HUES64 (cell line): ENCODE measurements at regions not wholly inside any gene's neighbourhood (a gene's known extent, or its start where the extent isn't known, plus 50 kb on each side); places are given as distances from the start of the nearest gene placed in this dataset.
A peak's percentile ranks its signal among the peaks of the same experiment; 100 is the strongest.
"Not testable (repeated sequence)": the region's sequence is repeated elsewhere in the genome, so short reads cannot be mapped to it uniquely, and the experiment has no call there.

ENCODE experiments used
- H3K27ac ChIP-seq: 2 replicates; pipeline ENCODE4 v1.7.0; 2013; ENCODE audit warnings: low read depth, low read length, inconsistent platforms
- H3K27me3 ChIP-seq: 2 replicates; pipeline ENCODE4 v1.6.1; 2013; ENCODE audit warnings: mild to moderate bottlenecking, low read length; ENCODE audit not compliant: insufficient read depth
- H3K36me3 ChIP-seq: 2 replicates; pipeline ENCODE4 v1.6.1; 2013; ENCODE audit warnings: mild to moderate bottlenecking, low read length; ENCODE audit not compliant: insufficient read depth
- H3K4me1 ChIP-seq: 2 replicates; pipeline ENCODE4 v1.6.1; 2013; ENCODE audit warnings: mild to moderate bottlenecking, low read length, moderate library complexity; ENCODE audit not compliant: insufficient read depth
- H3K4me3 ChIP-seq: 2 replicates; pipeline ENCODE4 v1.5.1; 2013; ENCODE audit warnings: mild to moderate bottlenecking, low read length, moderate library complexity
- H3K9ac ChIP-seq: 2 replicates; pipeline ENCODE4 v1.6.1; 2013; ENCODE audit warnings: mild to moderate bottlenecking, low read depth, low read length
- H3K9me3 ChIP-seq: 2 replicates; pipeline ENCODE4 v1.6.1; 2013; ENCODE audit warnings: low read depth, low read length; ENCODE audit not compliant: insufficient read depth
- WGBS: fragments of 150-250, 120-280 bp; methylation state at CpG from one replicate; pipeline ENCODE4 v1.1.7; 2013; ENCODE audit warnings: missing lambda C conversion rate; 5-methylcytosine and 5-hydroxymethylcytosine counted together

GRCh38 chr5:152046361-152046760, 121.7 kb upstream of the GLRA1 start:
- Histone ChIP-seq H3K9ac (no peak overlapping the region), H3K27me3 (no peaks in the 10 kb centered on the region), H3K27ac (no peak overlapping the region), H3K4me3 (no peak overlapping the region), H3K36me3 (no peaks in the 10 kb centered on the region), H3K4me1 (peaks cover 4% of the 10 kb centered on the region), H3K9me3 (peaks cover 10% of the 10 kb centered on the region; the same call in 1 of the 2 replicates)
- WGBS, result 91% methylated on average over 4 of the region's 4 CpGs

DNA sequence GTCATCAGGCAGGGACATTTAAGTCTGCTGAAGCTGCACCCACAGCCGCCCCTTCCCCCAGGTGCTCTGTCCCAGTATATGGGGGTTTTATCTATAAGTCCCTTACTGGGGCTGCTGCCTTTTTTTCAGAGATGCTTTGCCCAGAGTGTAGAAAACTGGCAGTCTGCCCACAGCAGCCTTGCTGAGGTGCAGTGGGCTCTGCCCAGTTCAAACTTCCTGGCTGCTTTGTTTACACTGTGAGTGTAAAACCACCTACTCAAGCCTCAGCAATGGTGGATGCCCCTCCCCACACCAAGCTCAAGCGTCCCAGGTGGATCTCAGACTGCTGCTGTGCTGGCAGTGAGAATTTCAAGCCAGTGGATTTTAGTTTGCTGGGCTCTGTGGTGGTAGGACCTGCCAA, 114.2 kb upstream of the GLRA1 start:
- not testable (repeated sequence) for H3K27me3 ChIP-seq, H3K27ac ChIP-seq, H3K4me3 ChIP-seq, H3K4me1 ChIP-seq, H3K9ac ChIP-seq, H3K36me3 ChIP-seq, H3K9me3 ChIP-seq
- 80% methylated on average over 2 of the region's 2 CpGs for WGBS

DNA sequence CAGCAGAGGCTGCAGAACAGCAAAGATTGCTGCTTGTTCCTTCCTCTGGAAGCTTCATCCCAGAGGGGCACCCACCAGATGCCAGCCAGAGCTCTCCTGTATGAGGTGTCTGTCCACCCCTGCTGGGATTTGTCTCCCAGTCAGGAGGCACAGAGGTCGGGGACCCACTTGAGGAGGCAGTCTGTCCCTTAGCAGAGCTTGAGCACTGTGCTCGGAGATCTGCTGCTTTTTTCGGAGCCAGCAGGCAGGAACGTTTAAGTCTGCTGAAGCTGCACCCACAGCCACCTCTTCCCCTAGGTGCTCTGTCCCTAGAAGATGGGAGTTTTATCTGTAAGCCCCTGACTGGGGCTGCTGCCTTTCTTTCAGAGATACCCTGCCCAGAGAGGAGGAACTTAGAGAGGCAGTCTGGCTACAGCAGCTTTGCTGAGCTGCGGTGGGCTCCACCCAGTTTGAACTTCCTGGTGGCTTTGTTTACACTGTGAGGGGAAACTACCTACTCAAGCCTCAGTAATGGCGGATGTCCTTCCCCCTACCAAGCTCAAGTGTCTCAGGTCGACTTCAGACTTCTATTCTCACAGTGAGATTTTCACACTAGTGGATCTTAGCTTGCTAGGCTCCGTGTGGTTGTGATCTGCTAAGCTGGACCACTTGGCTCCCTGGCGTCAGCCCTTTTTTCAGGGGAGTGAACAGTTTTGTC, 101.8 kb upstream of the GLRA1 start:
- not testable (repeated sequence) for H3K4me3 ChIP-seq, H3K9ac ChIP-seq, H3K36me3 ChIP-seq, H3K9me3 ChIP-seq, H3K27me3 ChIP-seq, H3K4me1 ChIP-seq, H3K27ac ChIP-seq
- WGBS, result 81% methylated on average over 9 of the region's 9 CpGs

DNA sequence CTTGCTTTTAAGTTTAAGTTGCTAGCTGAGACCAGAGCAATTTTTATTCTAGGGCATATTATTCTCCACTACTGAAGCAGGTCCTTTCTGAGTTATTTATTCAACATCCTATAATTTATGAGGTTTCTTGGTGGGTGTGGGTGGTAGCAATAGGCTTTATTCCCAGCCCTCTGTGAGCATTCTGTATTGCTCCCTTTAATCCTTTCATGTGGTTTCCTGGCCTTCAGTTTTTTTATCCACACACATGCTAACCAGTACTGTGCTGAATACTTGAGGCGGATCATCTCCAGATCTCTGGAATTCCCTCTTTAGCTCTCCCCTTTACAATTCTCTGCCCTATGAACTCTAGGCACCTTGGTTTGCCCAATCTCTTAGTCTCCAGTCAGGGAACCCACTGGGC, 91.8 kb upstream of the GLRA1 start:
- Histone ChIP-seq H3K9me3 (no peaks in the 10 kb centered on the region), H3K36me3 (no peaks in the 10 kb centered on the region), H3K27me3 (no peaks in the 10 kb centered on the region), H3K4me3 (no peak overlapping the region), H3K4me1 (no peaks in the 10 kb centered on the region), H3K9ac (no peak overlapping the region), H3K27ac (no peak overlapping the region)
- whole genome bisulfite sequencing, result 91% methylated on average over 1 of the region's 1 CpG

- WGBS, result 64% methylated on average over 3 of the region's 3 CpGs
- peaks cover 13% of the 10 kb centered on the region for H3K4me1 ChIP-seq
- H3K9me3 ChIP-seq, result no peaks in the 10 kb centered on the region
- no peak overlapping the region for H3K4me3 ChIP-seq
- H3K36me3 ChIP-seq, result no peaks in the 10 kb centered on the region
- H3K27me3 ChIP-seq, result no peaks in the 10 kb centered on the region
- H3K27ac ChIP-seq, result peak overlapping the region; percentile 68; the same call in 1 of the 2 replicates
- no peak overlapping the region for H3K9ac ChIP-seq
These were observed 83.1 kb upstream of the GLRA1 start for GRCh38 chr5:152007653-152008335.

DNA sequence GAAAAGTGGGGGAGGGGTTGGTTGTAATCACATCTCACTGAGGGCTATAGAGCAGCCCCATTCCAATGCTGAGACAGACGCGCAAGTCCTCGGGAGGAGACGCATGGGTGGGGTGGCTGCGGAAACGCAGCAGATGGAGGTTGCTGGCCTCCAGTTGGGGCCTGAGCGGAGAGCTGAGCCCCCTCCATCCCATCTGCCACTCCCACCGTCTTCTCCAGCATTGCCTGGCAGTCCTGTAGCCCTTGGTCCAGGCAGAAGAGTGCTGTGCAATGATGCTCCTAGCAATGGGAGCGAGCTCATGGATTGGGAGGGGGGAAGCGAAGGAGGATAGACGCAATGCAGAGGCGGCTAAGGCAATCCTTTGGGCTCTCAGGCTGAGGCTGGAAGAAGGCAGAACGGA, 79.4 kb upstream of the GLRA1 start:
- Histone ChIP-seq H3K4me3 (no peak overlapping the region), H3K9ac (no peak overlapping the region), H3K4me1 (peaks cover 13% of the 10 kb centered on the region), H3K27me3 (no peaks in the 10 kb centered on the region), H3K9me3 (peaks cover 11% of the 10 kb centered on the region; the same call in 1 of the 2 replicates), H3K27ac (no peak overlapping the region), H3K36me3 (no peaks in the 10 kb centered on the region)
- WGBS, result 96% methylated on average over 13 of the region's 13 CpGs
